Pulmonary artery endothelial cell (primary cell): ENCODE measurements at regions not wholly inside any gene's neighbourhood (a gene's known extent, or its start where the extent isn't known, plus 50 kb on each side); places are given as distances from the start of the nearest gene placed in this dataset.
"Not testable (repeated sequence)": the region's sequence is repeated elsewhere in the genome, so short reads cannot be mapped to it uniquely, and the experiment has no call there.

ENCODE experiments used
- DNase-seq: peaks from one replicate; pipeline ENCODE4 v3.0.0-alpha.2; 2011; ENCODE audit warnings: low read depth, low spot score

GRCh38 chr15:26082221-26083109, 219.3 kb upstream of the ATP10A start:
- DNase-seq: peak; percentile 82

DNA sequence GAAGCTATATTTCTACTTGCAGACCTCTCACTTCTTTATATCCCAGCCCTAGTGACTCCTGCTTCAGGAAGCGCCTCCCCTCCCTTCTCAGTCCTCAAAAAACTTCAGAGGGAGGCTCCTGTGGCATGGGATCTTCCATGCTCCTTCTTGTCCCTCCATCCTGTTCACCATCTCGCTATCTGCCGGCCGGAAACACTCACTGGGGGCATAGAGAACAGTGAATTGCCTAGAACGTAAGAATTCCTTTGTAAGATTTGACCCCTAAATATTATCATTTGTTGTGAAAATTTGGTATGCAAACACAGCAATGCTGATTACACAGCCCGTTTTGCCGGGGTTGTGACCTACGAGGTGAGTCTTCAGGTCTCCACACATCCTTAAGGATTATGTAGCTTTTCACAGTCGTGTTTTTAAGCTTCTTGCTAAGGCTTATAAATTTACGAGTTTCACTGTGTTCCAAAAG, 218.7 kb upstream of the ATP10A start:
- no peak for DNase-seq

- no peak for DNase-seq
Observed at GRCh38 chr15:26075770-26076169, 212.6 kb upstream of the ATP10A start.

- no peak for DNase-seq
Observed at GRCh38 chr15:26073430-26074333, 210.6 kb upstream of the ATP10A start.

- no peak for DNase-seq
Observed at GRCh38 chr15:26070095-26070532, 207.0 kb upstream of the ATP10A start.

DNA sequence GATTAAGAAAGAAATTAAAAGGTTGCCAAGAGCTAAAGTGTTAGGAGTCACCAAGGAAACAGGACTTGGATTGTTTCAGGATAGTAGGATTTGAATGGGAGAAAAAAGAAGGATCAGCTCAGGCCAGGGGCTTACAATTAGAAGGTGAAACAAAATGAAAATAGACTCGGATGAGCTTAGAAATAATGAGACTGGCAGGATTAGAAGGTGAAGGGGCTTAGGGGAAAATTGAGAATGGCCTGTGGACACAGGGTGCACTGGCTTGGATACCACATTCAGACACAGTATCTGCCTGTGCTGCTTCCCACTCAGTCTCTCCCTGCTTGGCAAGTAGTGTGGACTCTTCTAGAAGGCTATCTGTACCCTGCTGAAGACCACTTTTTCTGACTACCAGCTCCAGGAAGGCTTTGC, 206.1 kb upstream of the ATP10A start:
- DNase-seq: no peak

DNA sequence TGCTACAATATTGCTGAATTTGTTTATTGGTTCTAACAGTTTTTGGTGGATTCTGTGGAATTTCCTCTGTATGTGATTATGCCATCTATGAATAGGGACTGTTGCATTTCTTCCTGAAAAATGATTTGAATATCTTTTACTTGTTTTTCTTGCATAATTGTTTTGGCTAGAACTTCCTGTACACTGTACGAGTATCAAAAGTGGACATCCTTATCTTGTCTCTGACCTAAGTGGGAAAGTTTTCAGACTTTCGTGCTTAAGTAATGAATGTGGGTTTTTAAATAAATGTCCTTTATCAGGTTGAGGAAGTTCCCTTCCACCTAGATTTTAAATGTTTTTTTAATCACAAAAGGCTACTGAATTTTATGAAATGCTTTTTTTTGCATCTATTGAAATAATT, 203.8 kb upstream of the ATP10A start:
- DNase-seq: no peak

DNA sequence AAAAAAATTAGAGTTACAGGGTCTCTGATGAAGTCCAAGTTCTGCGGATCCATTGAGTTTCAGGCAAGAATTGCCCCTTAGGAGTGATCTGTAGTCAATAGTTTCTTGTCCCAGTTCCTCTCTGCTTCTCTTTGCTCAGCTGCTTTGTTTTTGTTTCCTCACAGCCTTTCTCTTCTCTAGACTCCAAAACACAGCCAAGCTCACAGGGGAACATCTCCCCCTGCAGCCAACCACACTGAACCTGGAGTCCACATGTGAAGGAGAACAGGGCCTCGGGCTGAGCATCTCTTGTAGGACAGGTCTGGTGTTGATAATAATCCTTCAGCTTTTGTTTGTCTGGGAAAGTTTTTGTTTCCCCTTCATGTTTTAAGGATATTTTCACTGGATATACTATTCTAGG, 202.6 kb upstream of the ATP10A start:
- DNase-seq: no peak

GRCh38 chr15:26061248-26061647, 198.1 kb upstream of the ATP10A start:
- no peak for DNase-seq

- not testable (repeated sequence) for DNase-seq
Observed at GRCh38 chr15:26056766-26057165, 193.6 kb upstream of the ATP10A start.

- no peak for DNase-seq
Observed at GRCh38 chr15:26051761-26052675, 188.9 kb upstream of the ATP10A start.

GRCh38 chr15:26050984-26051383, 187.9 kb upstream of the ATP10A start:
- DNase-seq: no peak

GRCh38 chr15:26049900-26050657, 187.0 kb upstream of the ATP10A start:
- no peak for DNase-seq

GRCh38 chr15:26048669-26049068, 185.5 kb upstream of the ATP10A start:
- no peak for DNase-seq

DNA sequence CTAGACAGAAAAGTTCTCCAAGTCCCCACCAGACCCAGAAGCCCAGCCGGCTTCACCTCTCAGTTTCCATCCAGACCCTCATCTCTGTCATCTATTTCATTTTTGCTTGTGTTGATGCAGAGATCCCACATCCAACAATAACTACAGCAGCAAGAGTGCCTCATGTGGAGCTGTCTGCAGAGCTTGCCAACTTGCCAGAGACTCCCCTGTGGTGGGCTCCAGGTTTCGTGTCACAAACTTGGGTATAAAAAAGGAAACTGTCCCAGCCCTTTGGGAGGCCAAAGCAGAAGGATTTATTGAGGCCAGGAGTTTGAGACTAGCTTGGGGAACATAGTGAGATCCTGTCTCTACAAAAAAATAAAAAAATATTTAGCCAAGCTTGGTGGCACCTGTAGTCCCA, 182.4 kb upstream of the ATP10A start:
- DNase-seq: no peak

- DNase-seq: no peak
Observed at GRCh38 chr15:26043018-26043417, 179.9 kb upstream of the ATP10A start.

GRCh38 chr15:26038693-26039092, 175.6 kb upstream of the ATP10A start:
- no peak for DNase-seq

- DNase-seq: no peak
Observed at GRCh38 chr15:26037369-26037768, 174.2 kb upstream of the ATP10A start.

- no peak for DNase-seq
Observed at GRCh38 chr15:26033493-26033892, 170.4 kb upstream of the ATP10A start.

DNA sequence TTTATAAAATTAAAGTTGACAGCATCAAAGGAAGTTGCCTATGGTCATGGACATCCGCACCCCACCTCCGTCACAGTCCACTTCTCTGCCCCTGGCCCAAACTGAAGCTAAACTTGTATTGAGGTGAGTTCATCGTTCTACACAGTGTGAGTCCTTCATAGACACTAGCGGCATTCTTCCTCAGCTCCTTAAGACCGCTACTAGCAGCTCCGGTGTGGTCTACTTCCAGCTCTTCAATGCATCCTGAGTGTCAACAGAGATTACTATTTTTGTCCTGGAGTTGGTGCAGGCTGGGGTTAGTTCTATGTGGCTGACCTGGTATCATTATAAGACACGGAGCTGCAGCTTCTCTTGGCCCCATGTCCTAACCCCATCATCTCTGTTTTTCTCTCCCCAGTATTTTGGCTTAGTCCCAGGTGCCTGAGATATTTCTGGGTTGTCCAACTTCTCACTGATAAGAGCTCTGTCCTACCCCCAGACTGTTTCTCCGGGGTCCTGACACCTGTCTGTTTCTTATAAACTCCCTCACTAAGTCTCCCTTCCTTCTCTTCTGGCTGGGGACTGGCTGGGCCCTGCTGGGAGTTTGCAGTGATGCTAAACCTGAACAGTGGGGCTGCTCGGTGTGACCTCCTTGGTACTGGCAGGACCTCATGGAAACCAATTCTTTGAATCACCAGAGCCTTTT, 169.2 kb upstream of the ATP10A start:
- DNase-seq: no peak
